Caco-2 (cell line): ENCODE measurements at regions not wholly inside any gene's neighbourhood (a gene's known extent, or its start where the extent isn't known, plus 50 kb on each side); places are given as distances from the start of the nearest gene placed in this dataset.

Experiments
- BruUV-seq: library from RNA; stranded (reverse); fragments of 400-500 nt; replicated peaks from 2 replicates; lab custom pipeline; 2021; lab: Mats Ljungman, UMichigan
- CTCF ChIA-PET: fragments of 300-600 bp; sonication (Branson Sonifier 250); formaldehyde crosslinking; loops from one replicate; lab custom pipeline; 2022; ENCODE audit warnings: antibody characterized with exemption; lab: Charles Lee
- POLR2A ChIA-PET: fragments of 300-600 bp; sonication (Branson Sonifier 250); formaldehyde crosslinking; loops from one replicate; lab custom pipeline; 2022; ENCODE audit warnings: antibody characterized with exemption; lab: Charles Lee
- DNase-seq, 2 experiments: peaks; one replicate each; pipeline versions ENCODE4 v3.0.0 to v3.0.0-alpha.2; 2020 to 2022
- H3K27me3 ChIP-seq: replicated peaks from 2 replicates; pipeline ENCODE4 v1.6.0; 2011; ENCODE audit warnings: low read length; ENCODE audit not compliant: control insufficient read depth, insufficient read depth
- H3K36me3 ChIP-seq: 2 replicates; pipeline ENCODE4 v1.5.1; 2011; ENCODE audit warnings: low read length; ENCODE audit not compliant: control insufficient read depth, insufficient read depth
- H3K4me1 ChIP-seq: fragments of 250-450 bp; sonication (Bioruptor Pico); 2 replicates; pipeline ENCODE4 v1.5.1; 2020; ENCODE audit warnings: mild to moderate bottlenecking
- H3K4me3 ChIP-seq: 2 replicates; pipeline ENCODE4 v1.5.1; 2011; ENCODE audit warnings: low read depth, mild to moderate bottlenecking, control low read depth, low read length
- H3K9me3 ChIP-seq: fragments of 250-450 bp; sonication (Bioruptor Pico); 2 replicates; pipeline ENCODE4 v1.5.1; 2020; ENCODE audit warnings: mild to moderate bottlenecking, moderate library complexity
- H3K27ac Mint-ChIP-seq: one replicate; pipeline ENCODE4 v1.8.0; 2022; ENCODE audit warnings: mixed read lengths; ENCODE audit not compliant: unreplicated experiment
- H3K27me3 Mint-ChIP-seq: one replicate; pipeline ENCODE4 v1.8.0; 2022; ENCODE audit warnings: mixed read lengths; ENCODE audit not compliant: insufficient read depth, unreplicated experiment
- H3K36me3 Mint-ChIP-seq: one replicate; pipeline ENCODE4 v1.8.0; 2022; ENCODE audit warnings: mild to moderate bottlenecking, mixed read lengths; ENCODE audit not compliant: insufficient read depth, unreplicated experiment
- H3K4me1 Mint-ChIP-seq: one replicate; pipeline ENCODE4 v1.8.0; 2022; ENCODE audit warnings: low read depth, mixed read lengths; ENCODE audit not compliant: unreplicated experiment
- H3K4me3 Mint-ChIP-seq: one replicate; pipeline ENCODE4 v1.8.0; 2022; ENCODE audit warnings: mild to moderate bottlenecking, moderate library complexity, mixed read lengths; ENCODE audit not compliant: unreplicated experiment
- H3K9me3 Mint-ChIP-seq: one replicate; pipeline ENCODE4 v1.8.0; 2022; ENCODE audit warnings: mixed read lengths; ENCODE audit not compliant: unreplicated experiment
- CTCF ChIP-seq, 2 experiments: fragments of 200-600 bp in 1 of 2; IDR thresholded peaks; 1 replicate in 1 of 2; 2 replicates in 1 of 2; pipeline versions ENCODE4 v1.5.1 to v1.8.0; 2011 to 2022; ENCODE audit warnings: antibody characterized with exemption in 1 of 2, control low read depth in 1 of 2, inconsistent platforms in 1 of 2, low read depth in 1 of 2, low read length in 1 of 2, mild to moderate bottlenecking in 1 of 2, moderate library complexity in 1 of 2; ENCODE audit not compliant: insufficient read depth in 1 of 2, severe bottlenecking in 1 of 2, unreplicated experiment in 1 of 2
- intact Hi-C: fragments of 100-400 bp; cut with micrococcal nuclease; formaldehyde crosslinking; loops from one replicate; pipeline ENCODE4 v1.10.0; 2022; ENCODE audit not compliant: unreplicated experiment

- no peaks in the 10 kb centered on the region for H3K4me1 Mint-ChIP-seq
- intact Hi-C loops = no loop called here
These were observed 1341.3 kb downstream of the MRPL39 start for GRCh38 chr21:24265987-24266386.

DNA sequence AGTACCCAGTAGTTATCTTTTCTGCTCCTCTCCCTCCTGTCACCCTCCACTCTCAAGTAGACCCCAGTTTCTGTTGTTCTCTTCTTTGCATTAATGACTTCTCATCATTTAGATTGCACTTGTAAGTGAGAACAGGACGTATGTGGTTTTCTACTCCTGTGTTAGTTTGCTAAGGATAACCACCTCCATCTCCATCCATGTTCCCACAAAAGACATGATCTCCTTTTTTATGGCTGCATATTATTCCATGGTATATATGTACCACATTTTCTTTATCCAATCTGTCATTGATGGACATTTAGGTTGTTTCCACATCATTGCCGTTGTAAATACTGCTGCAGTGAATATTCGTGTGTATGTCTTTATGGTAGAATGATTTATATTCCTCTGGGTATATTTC is 1346.5 kb downstream of the MRPL39 start:
- H3K27me3 Mint-ChIP-seq = no peaks in the 10 kb centered on the region
- no TSS peak for BruUV-seq
- no peak overlapping the region for H3K27ac Mint-ChIP-seq
- Histone ChIP-seq H3K4me3 (no peak overlapping the region), H3K4me1 (no peaks in the 10 kb centered on the region), H3K9me3 (no peaks in the 10 kb centered on the region), H3K27me3 (no peaks in the 10 kb centered on the region), H3K36me3 (no peaks in the 10 kb centered on the region)
- intact Hi-C loops = no loop called here
- H3K36me3 Mint-ChIP-seq = no peaks in the 10 kb centered on the region
- H3K4me1 Mint-ChIP-seq = no peaks in the 10 kb centered on the region
- CTCF ChIA-PET = no interaction called here
- no peak for TF ChIP-seq CTCF (IDR thresholded peaks at IDR 0.05; ENCODE audit: insufficient read depth in 1 of 2, low read depth in 1 of 2, low read length in 1 of 2, severe bottlenecking in 1 of 2, unreplicated experiment in 1 of 2)
- no peak for DNase-seq
- POLR2A ChIA-PET = no interaction called here
- no peak overlapping the region for H3K4me3 Mint-ChIP-seq
- no peaks in the 10 kb centered on the region for H3K9me3 Mint-ChIP-seq

More at GRCh38 chr21:24265987-24266386, 1341.3 kb downstream of the MRPL39 start:
- no peaks in the 10 kb centered on the region for H3K9me3 ChIP-seq
- BruUV-seq = no TSS peak
- Mint-ChIP-seq H3K36me3 (no peaks in the 10 kb centered on the region), H3K27me3 (peaks cover 4% of the 10 kb centered on the region), H3K27ac (no peak overlapping the region), H3K4me3 (no peak overlapping the region), H3K9me3 (no peaks in the 10 kb centered on the region)
- DNase-seq = no peak
- H3K4me1 ChIP-seq = no peaks in the 10 kb centered on the region
- no peaks in the 10 kb centered on the region for H3K36me3 ChIP-seq
- POLR2A ChIA-PET = no interaction called here
- no peaks in the 10 kb centered on the region for H3K27me3 ChIP-seq
- no peak for TF ChIP-seq CTCF (IDR thresholded peaks at IDR 0.05; ENCODE audit: insufficient read depth in 1 of 2, low read depth in 1 of 2, low read length in 1 of 2, severe bottlenecking in 1 of 2, unreplicated experiment in 1 of 2)
- no peak overlapping the region for H3K4me3 ChIP-seq
- CTCF ChIA-PET = no interaction called here

DNA sequence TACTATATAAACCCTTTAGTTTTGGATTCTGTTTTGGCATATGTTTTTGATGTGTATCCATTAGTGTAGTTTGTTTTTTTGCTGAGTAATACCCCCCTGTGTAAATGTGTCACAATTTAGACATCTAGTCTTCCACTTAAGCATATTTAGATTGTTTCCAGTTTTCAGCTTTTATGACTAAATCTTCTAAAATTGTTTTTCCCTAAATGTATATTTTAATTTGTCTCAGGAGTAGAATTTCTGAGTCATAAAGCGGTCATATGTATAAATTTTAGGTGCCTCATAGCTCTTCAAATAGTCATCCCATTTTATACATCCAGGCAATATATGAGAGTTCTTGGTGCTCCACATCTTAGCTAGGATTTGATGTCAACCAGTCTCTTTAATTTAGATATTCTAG is 1348.0 kb downstream of the MRPL39 start:
- ChIA-PET POLR2A (no interaction called here), CTCF (no interaction called here)
- H3K4me3 Mint-ChIP-seq = no peak overlapping the region
- H3K27me3 Mint-ChIP-seq = no peaks in the 10 kb centered on the region
- H3K9me3 Mint-ChIP-seq = no peaks in the 10 kb centered on the region
- intact Hi-C loops = no loop called here
- H3K4me1 Mint-ChIP-seq = no peaks in the 10 kb centered on the region
- H3K27ac Mint-ChIP-seq = no peak overlapping the region
- H3K36me3 Mint-ChIP-seq = no peaks in the 10 kb centered on the region
- H3K4me1 ChIP-seq = no peaks in the 10 kb centered on the region
- DNase-seq = no peak
- no peak for TF ChIP-seq CTCF (IDR thresholded peaks at IDR 0.05; ENCODE audit: insufficient read depth in 1 of 2, low read depth in 1 of 2, low read length in 1 of 2, severe bottlenecking in 1 of 2, unreplicated experiment in 1 of 2)
- H3K27me3 ChIP-seq = no peaks in the 10 kb centered on the region
- no TSS peak for BruUV-seq
- H3K9me3 ChIP-seq = no peaks in the 10 kb centered on the region
- H3K36me3 ChIP-seq = no peaks in the 10 kb centered on the region
- H3K4me3 ChIP-seq = no peak overlapping the region
